Right hindlimb (tissue), 1 donor: ENCODE measurements at regions not wholly inside any gene's neighbourhood (a gene's known extent, or its start where the extent isn't known, plus 50 kb on each side); places are given as distances from the start of the nearest gene placed in this dataset.
A peak's percentile ranks its signal among the peaks of the same experiment; 100 is the strongest.

Experiments used
- DNase-seq: peaks from one replicate; pipeline ENCODE4 v3.0.0-alpha.2; 2018

- no peak for DNase-seq
Observed at GRCh38 chr4:14749910-14750309, 252.4 kb upstream of the CPEB2 start.

GRCh38 chr4:14752341-14753046 lies 249.8 kb upstream of the CPEB2 start:
- DNase-seq: no peak

GRCh38 chr4:14767142-14767541 lies 235.1 kb upstream of the CPEB2 start:
- no peak for DNase-seq

GRCh38 chr4:14768449-14768848 lies 233.8 kb upstream of the CPEB2 start:
- no peak for DNase-seq

- DNase-seq: no peak
Observed at GRCh38 chr4:14769993-14770392, 232.3 kb upstream of the CPEB2 start.

- no peak for DNase-seq
Observed at GRCh38 chr4:14771094-14771493, 231.2 kb upstream of the CPEB2 start.

- DNase-seq: no peak
Observed at GRCh38 chr4:14771504-14772175, 230.6 kb upstream of the CPEB2 start.

GRCh38 chr4:14772388-14772787 lies 229.9 kb upstream of the CPEB2 start:
- DNase-seq: no peak

GRCh38 chr4:14783011-14783877 lies 219.0 kb upstream of the CPEB2 start:
- DNase-seq: no peak

- no peak for DNase-seq
Observed at GRCh38 chr4:14787221-14787620, 215.1 kb upstream of the CPEB2 start.

- DNase-seq: no peak
Observed at GRCh38 chr4:14787894-14788293, 214.4 kb upstream of the CPEB2 start.

GRCh38 chr4:14790494-14790893 lies 211.8 kb upstream of the CPEB2 start:
- no peak for DNase-seq

- DNase-seq: no peak
Observed at GRCh38 chr4:14792702-14793227, 209.5 kb upstream of the CPEB2 start.

GRCh38 chr4:14800977-14801376 lies 201.3 kb upstream of the CPEB2 start:
- no peak for DNase-seq

GRCh38 chr4:14802596-14802995 lies 199.7 kb upstream of the CPEB2 start:
- no peak for DNase-seq

- no peak for DNase-seq
Observed at GRCh38 chr4:14807856-14808255, 194.4 kb upstream of the CPEB2 start.

GRCh38 chr4:14809203-14809602 lies 193.1 kb upstream of the CPEB2 start:
- DNase-seq: no peak

GRCh38 chr4:14810121-14810520 lies 192.2 kb upstream of the CPEB2 start:
- no peak for DNase-seq

GRCh38 chr4:14810568-14810967 lies 191.7 kb upstream of the CPEB2 start:
- DNase-seq: no peak

GRCh38 chr4:14812101-14812500 lies 190.2 kb upstream of the CPEB2 start:
- no peak for DNase-seq

GRCh38 chr4:14816623-14817261 lies 185.5 kb upstream of the CPEB2 start:
- no peak for DNase-seq

- DNase-seq: no peak
Observed at GRCh38 chr4:14824189-14824588, 178.1 kb upstream of the CPEB2 start.

GRCh38 chr4:14827111-14827510 lies 175.2 kb upstream of the CPEB2 start:
- DNase-seq: peak; percentile 30
